ENCODE measurements at regions not wholly inside any gene's neighbourhood (a gene's known extent, or its start where the extent isn't known, plus 50 kb on each side); places are given as distances from the start of the nearest gene placed in this dataset.
"Not testable (repeated sequence)": the region's sequence is repeated elsewhere in the genome, so short reads cannot be mapped to it uniquely, and the experiment has no call there.

- not testable (repeated sequence) for TF ChIP-seq YY1 (IDR thresholded peaks at IDR 0.05; ENCODE audit: insufficient read depth, insufficient read length); SUZ12 (IDR thresholded peaks at IDR 0.05; ENCODE audit: extremely low read depth, insufficient read depth, insufficient read length)
Measured at GRCh38 chr1:146438543-146438942, 209.7 kb upstream of the NOTCH2NLA start.
